T-cell (primary cell): ENCODE measurements at regions not wholly inside any gene's neighbourhood (a gene's known extent, or its start where the extent isn't known, plus 50 kb on each side); places are given as distances from the start of the nearest gene placed in this dataset.
"Not testable (repeated sequence)": the region's sequence is repeated elsewhere in the genome, so short reads cannot be mapped to it uniquely, and the experiment has no call there.

Experiments used
- ATAC-seq, 4 experiments: fragments of 200-7000 bp in 3 of 4; fragments of 150-1000 bp in 1 of 4; cut with Tn5 transposase; replicated peaks in 1 of 4; 1 replicate in 3 of 4; 2 replicates in 1 of 4; pipeline ENCODE4 v1.10.0; 2021; ENCODE audit warnings: moderate library complexity in 3 of 4, mild to moderate bottlenecking in 2 of 4, moderate number of reproducible peaks in 1 of 4
- CTCF ChIA-PET, 2 donors: fragments of 300-600 bp; sonication (Branson Sonifier 250); formaldehyde crosslinking; loops; one replicate each; lab custom pipeline; 2022; ENCODE audit warnings: antibody characterized with exemption in 2 of 2; lab: Charles Lee
- POLR2A ChIA-PET, 2 donors: fragments of 300-600 bp; sonication (Branson Sonifier 250); formaldehyde crosslinking; loops; one replicate each; lab custom pipeline; 2022; ENCODE audit warnings: antibody characterized with exemption in 2 of 2; lab: Charles Lee
- DNase-seq, 35 experiments: peaks; one replicate each; pipeline versions ENCODE4 v3.0.0 to v3.0.0-alpha.2; 2013 to 2023
- H3K27ac ChIP-seq: one replicate; pipeline ENCODE4 v1.5.1; 2013; ENCODE audit warnings: low read length
- H3K27me3 ChIP-seq, 2 experiments: replicated peaks in 1 of 2; 1 replicate in 1 of 2; 2 replicates in 1 of 2; pipeline versions ENCODE4 v1.6.1 to v1.7.0; 2013; ENCODE audit warnings: low read length in 1 of 2, mixed read lengths in 1 of 2; ENCODE audit not compliant: control insufficient read depth in 2 of 2, insufficient read depth in 2 of 2; ENCODE audit errors: extremely low read depth in 1 of 2
- H3K36me3 ChIP-seq, 2 donors: 1 replicate in 1 of 2; 2 replicates in 1 of 2; pipeline versions ENCODE4 v1.6.1 to v1.7.0; 2013; ENCODE audit warnings: low read length in 1 of 2; ENCODE audit not compliant: control insufficient read depth in 2 of 2, insufficient read depth in 1 of 2; ENCODE audit errors: extremely low read depth in 1 of 2
- H3K4me1 ChIP-seq, 2 experiments: 1 replicate in 1 of 2; 2 replicates in 1 of 2; pipeline versions ENCODE4 v1.6.1 to v1.7.0; 2013; ENCODE audit warnings: low read length in 2 of 2, mixed read lengths in 1 of 2; ENCODE audit not compliant: insufficient read depth in 2 of 2, control insufficient read depth in 1 of 2; ENCODE audit errors: extremely low read depth in 1 of 2
- H3K4me3 ChIP-seq, 2 donors: 1 replicate in 1 of 2; 2 replicates in 1 of 2; pipeline versions ENCODE4 v1.5.1 to v1.7.0; 2013; ENCODE audit warnings: mild to moderate bottlenecking in 2 of 2, low read length in 1 of 2, moderate library complexity in 1 of 2; ENCODE audit not compliant: control insufficient read depth in 1 of 2; ENCODE audit errors: extremely low read depth in 1 of 2
- H3K9me3 ChIP-seq: 2 replicates; pipeline ENCODE4 v1.7.0; 2013
- H3K27ac Mint-ChIP-seq, 2 donors: one replicate each; pipeline ENCODE4 v1.8.0; 2020 to 2021; ENCODE audit warnings: mild to moderate bottlenecking in 2 of 2, mixed read lengths in 2 of 2
- H3K27me3 Mint-ChIP-seq, 2 donors: one replicate each; pipeline ENCODE4 v1.8.0; 2021 to 2022; ENCODE audit warnings: mixed read lengths in 2 of 2
- H3K36me3 Mint-ChIP-seq: one replicate; pipeline ENCODE4 v1.8.0; 2021; ENCODE audit warnings: mixed read lengths
- H3K4me1 Mint-ChIP-seq, 3 donors: one replicate each; pipeline ENCODE4 v1.8.0; 2020 to 2022; ENCODE audit warnings: mixed read lengths in 3 of 3, mild to moderate bottlenecking in 1 of 3
- H3K4me3 Mint-ChIP-seq, 3 donors: one replicate each; pipeline ENCODE4 v1.8.0; 2020 to 2022; ENCODE audit warnings: mild to moderate bottlenecking in 3 of 3, mixed read lengths in 3 of 3, moderate library complexity in 3 of 3
- H3K9me3 Mint-ChIP-seq, 3 donors: one replicate each; pipeline ENCODE4 v1.8.0; 2020 to 2022; ENCODE audit warnings: mixed read lengths in 3 of 3
- whole genome bisulfite sequencing: methylation state at CpG from one replicate; pipeline ENCODE4 v1.1.5; 2013; ENCODE audit warnings: missing lambda C conversion rate; ENCODE audit not compliant: insufficient coverage; 5-methylcytosine and 5-hydroxymethylcytosine counted together

- Mint-ChIP-seq H3K9me3 (no peaks in the 10 kb centered on the region), H3K36me3 (no peaks in the 10 kb centered on the region), H3K27me3 (peaks cover 34 to 36% of the 10 kb centered on the region in 2 donors), H3K27ac (no peak overlapping the region), H3K4me1 (no peaks in the 10 kb centered on the region), H3K4me3 (no peak overlapping the region)
- ChIA-PET POLR2A (no interaction called here), CTCF (no interaction called here)
- Histone ChIP-seq H3K4me1 (no peaks in the 10 kb centered on the region), H3K36me3 (no peaks in the 10 kb centered on the region), H3K27ac (no peak overlapping the region), H3K9me3 (no peaks in the 10 kb centered on the region), H3K4me3 (no peak overlapping the region), H3K27me3 (peaks cover 0 to 13% of the 10 kb centered on the region in 2 experiments)
- no peak for DNase-seq
- WGBS, result 0% methylated on average over 1 of the region's 4 CpGs
- ATAC-seq, result no peak
Observed at GRCh38 chr12:125346362-125346761, 281.1 kb downstream of the AACS start.

- no peaks in the 10 kb centered on the region for H3K4me1 ChIP-seq
- no peak overlapping the region for H3K27ac Mint-ChIP-seq
- 58% methylated on average over 2 of the region's 2 CpGs for WGBS
- H3K27me3 ChIP-seq, result peaks cover 0 to 13% of the 10 kb centered on the region in 2 experiments
- no peak overlapping the region for H3K27ac ChIP-seq
- H3K4me3 ChIP-seq, result no peak overlapping the region
- no peaks in the 10 kb centered on the region for H3K36me3 ChIP-seq
- DNase-seq (no peak), ATAC-seq (no peak)
- peaks cover 0 to 4% (median 0%) of the 10 kb centered on the region in 3 donors for H3K9me3 Mint-ChIP-seq
- H3K4me1 Mint-ChIP-seq, result no peaks in the 10 kb centered on the region
- H3K36me3 Mint-ChIP-seq, result no peaks in the 10 kb centered on the region
- ChIA-PET POLR2A (no interaction called here), CTCF (no interaction called here)
- H3K9me3 ChIP-seq, result no peaks in the 10 kb centered on the region
- H3K4me3 Mint-ChIP-seq, result no peak overlapping the region
- peaks cover 18 to 24% of the 10 kb centered on the region in 2 donors for H3K27me3 Mint-ChIP-seq
Observed at GRCh38 chr12:125351788-125352187, 286.6 kb downstream of the AACS start.

GRCh38 chr12:125353002-125353401 is 287.8 kb downstream of the AACS start:
- H3K27ac Mint-ChIP-seq, ATAC-seq, H3K4me3 Mint-ChIP-seq, H3K4me1 ChIP-seq, H3K9me3 Mint-ChIP-seq, H3K4me3 ChIP-seq, H3K9me3 ChIP-seq, POLR2A ChIA-PET, DNase-seq, H3K36me3 ChIP-seq, H3K27ac ChIP-seq, H3K4me1 Mint-ChIP-seq, H3K36me3 Mint-ChIP-seq: not testable (repeated sequence)
- peaks cover 16 to 25% of the 10 kb centered on the region in 2 donors for H3K27me3 Mint-ChIP-seq
- H3K27me3 ChIP-seq, result peaks cover 0 to 16% of the 10 kb centered on the region in 2 experiments
- CTCF ChIA-PET, result interaction anchor here in 1 of 2 donors (0.5 kb wide), 1 partner anchor 169 kb away, joined by 3 read pairs; no protein-coding TSS in a partner anchor

GRCh38 chr12:125353871-125354270 is 288.6 kb downstream of the AACS start:
- Mint-ChIP-seq H3K36me3 (no peaks in the 10 kb centered on the region), H3K27me3 (peaks cover 16 to 25% of the 10 kb centered on the region in 2 donors), H3K4me3 (no peak overlapping the region), H3K27ac (no peak overlapping the region), H3K4me1 (no peaks in the 10 kb centered on the region), H3K9me3 (peaks cover 0 to 4% (median 0%) of the 10 kb centered on the region in 3 donors)
- Histone ChIP-seq H3K36me3 (no peaks in the 10 kb centered on the region), H3K4me1 (no peaks in the 10 kb centered on the region), H3K27me3 (peaks cover 0 to 16% of the 10 kb centered on the region in 2 experiments), H3K27ac (no peak overlapping the region), H3K9me3 (no peaks in the 10 kb centered on the region), H3K4me3 (no peak overlapping the region)
- no CpG with 5 or more reads among the region's 2 CpGs for WGBS
- DNase-seq (no peak), ATAC-seq (no peak)
- POLR2A ChIA-PET, result no interaction called here
- CTCF ChIA-PET, result no interaction called here

GRCh38 chr12:125355614-125356013 is 290.4 kb downstream of the AACS start:
- no peak overlapping the region for H3K4me3 ChIP-seq
- DNase-seq (no peak), ATAC-seq (no peak)
- Mint-ChIP-seq H3K4me1 (no peaks in the 10 kb centered on the region), H3K27ac (no peak overlapping the region), H3K4me3 (no peak overlapping the region), H3K27me3 (peaks cover 6 to 14% of the 10 kb centered on the region in 2 donors), H3K9me3 (peaks cover 0 to 4% (median 0%) of the 10 kb centered on the region in 3 donors), H3K36me3 (no peaks in the 10 kb centered on the region)
- no peak overlapping the region for H3K27ac ChIP-seq
- ChIA-PET POLR2A (no interaction called here), CTCF (no interaction called here)
- peaks cover 0 to 11% of the 10 kb centered on the region in 2 experiments for H3K27me3 ChIP-seq
- no peaks in the 10 kb centered on the region for H3K9me3 ChIP-seq
- 56% methylated on average over 5 of the region's 7 CpGs for WGBS
- H3K4me1 ChIP-seq, result no peaks in the 10 kb centered on the region
- no peaks in the 10 kb centered on the region for H3K36me3 ChIP-seq

- ATAC-seq (no peak), DNase-seq (no peak)
- no peak overlapping the region for H3K4me3 Mint-ChIP-seq
- H3K36me3 Mint-ChIP-seq, result no peaks in the 10 kb centered on the region
- Histone ChIP-seq H3K27ac (no peak overlapping the region), H3K4me1 (no peaks in the 10 kb centered on the region), H3K9me3 (no peaks in the 10 kb centered on the region), H3K4me3 (no peak overlapping the region), H3K27me3 (peaks cover 0 to 11% of the 10 kb centered on the region in 2 experiments), H3K36me3 (no peaks in the 10 kb centered on the region)
- H3K4me1 Mint-ChIP-seq, result no peaks in the 10 kb centered on the region
- CTCF ChIA-PET, result no interaction called here
- peaks cover 0 to 4% (median 0%) of the 10 kb centered on the region in 3 donors for H3K9me3 Mint-ChIP-seq
- peaks cover 4 to 12% of the 10 kb centered on the region in 2 donors for H3K27me3 Mint-ChIP-seq
- WGBS, result no CpG with 5 or more reads among the region's 4 CpGs
- no peak overlapping the region for H3K27ac Mint-ChIP-seq
- POLR2A ChIA-PET, result no interaction called here
Observed at GRCh38 chr12:125356111-125356510, 290.9 kb downstream of the AACS start.

- H3K27ac Mint-ChIP-seq, result no peak overlapping the region
- no peak overlapping the region for H3K4me3 Mint-ChIP-seq
- Histone ChIP-seq H3K36me3 (no peaks in the 10 kb centered on the region), H3K27ac (no peak overlapping the region), H3K27me3 (peaks cover 0 to 11% of the 10 kb centered on the region in 2 experiments), H3K4me3 (no peak overlapping the region), H3K4me1 (no peaks in the 10 kb centered on the region), H3K9me3 (no peaks in the 10 kb centered on the region)
- CTCF ChIA-PET, result no interaction called here
- DNase-seq (no peak), ATAC-seq (no peak)
- H3K36me3 Mint-ChIP-seq, result no peaks in the 10 kb centered on the region
- WGBS, result 73% methylated on average over 1 of the region's 3 CpGs
- peaks cover 0 to 4% (median 0%) of the 10 kb centered on the region in 3 donors for H3K9me3 Mint-ChIP-seq
- no peaks in the 10 kb centered on the region for H3K4me1 Mint-ChIP-seq
- POLR2A ChIA-PET, result no interaction called here
- peaks cover 4 to 15% of the 10 kb centered on the region in 2 donors for H3K27me3 Mint-ChIP-seq
Observed at GRCh38 chr12:125357561-125357960, 292.3 kb downstream of the AACS start.
